ENCODE measurements at regions not wholly inside any gene's neighbourhood (a gene's known extent, or its start where the extent isn't known, plus 50 kb on each side); places are given as distances from the start of the nearest gene placed in this dataset.

DNA sequence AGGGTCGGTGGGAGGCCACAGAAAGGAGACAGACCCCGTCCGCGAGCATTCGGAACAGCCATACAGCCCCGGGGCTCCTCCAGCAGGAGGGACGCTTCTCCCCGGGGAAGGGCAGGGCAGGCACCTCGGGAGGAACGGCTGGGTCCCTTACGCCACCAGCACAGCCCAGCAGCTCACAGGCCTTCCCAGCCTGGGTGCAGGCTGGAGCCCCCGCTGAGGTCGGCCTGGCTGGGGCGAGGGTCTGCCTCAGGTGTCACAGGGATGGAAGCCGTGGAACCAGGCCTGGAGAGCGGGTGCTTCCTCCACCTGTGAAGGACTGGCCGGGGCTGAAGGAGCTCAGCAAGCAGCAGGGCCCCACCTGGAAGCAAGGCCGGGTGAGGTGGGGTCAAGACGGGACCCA, 732.3 kb downstream of the BRD1 start:
- TF ChIP-seq POLR2A (IDR thresholded peaks at IDR 0.05; ENCODE audit: low read depth, low read length): no peak
- TF ChIP-seq, protein P1, sequence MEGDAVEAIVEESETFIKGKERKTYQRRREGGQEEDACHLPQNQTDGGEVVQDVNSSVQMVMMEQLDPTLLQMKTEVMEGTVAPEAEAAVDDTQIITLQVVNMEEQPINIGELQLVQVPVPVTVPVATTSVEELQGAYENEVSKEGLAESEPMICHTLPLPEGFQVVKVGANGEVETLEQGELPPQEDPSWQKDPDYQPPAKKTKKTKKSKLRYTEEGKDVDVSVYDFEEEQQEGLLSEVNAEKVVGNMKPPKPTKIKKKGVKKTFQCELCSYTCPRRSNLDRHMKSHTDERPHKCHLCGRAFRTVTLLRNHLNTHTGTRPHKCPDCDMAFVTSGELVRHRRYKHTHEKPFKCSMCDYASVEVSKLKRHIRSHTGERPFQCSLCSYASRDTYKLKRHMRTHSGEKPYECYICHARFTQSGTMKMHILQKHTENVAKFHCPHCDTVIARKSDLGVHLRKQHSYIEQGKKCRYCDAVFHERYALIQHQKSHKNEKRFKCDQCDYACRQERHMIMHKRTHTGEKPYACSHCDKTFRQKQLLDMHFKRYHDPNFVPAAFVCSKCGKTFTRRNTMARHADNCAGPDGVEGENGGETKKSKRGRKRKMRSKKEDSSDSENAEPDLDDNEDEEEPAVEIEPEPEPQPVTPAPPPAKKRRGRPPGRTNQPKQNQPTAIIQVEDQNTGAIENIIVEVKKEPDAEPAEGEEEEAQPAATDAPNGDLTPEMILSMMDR (conservative IDR thresholded peaks at IDR 0.05; ENCODE audit: low read depth, low read length): no peak
- TF ChIP-seq MAFK (IDR thresholded peaks at IDR 0.05; ENCODE audit: low read depth, low read length): no peak
- TF ChIP-seq BHLHE40 (IDR thresholded peaks at IDR 0.05; ENCODE audit: low read depth, low read length): no peak
- no peak for TF ChIP-seq RFX5 (IDR thresholded peaks at IDR 0.05; ENCODE audit: low read depth, low read length)
- no peak for TF ChIP-seq SMC3 (IDR thresholded peaks at IDR 0.05; ENCODE audit: low read depth, low read length)
- no peak for TF ChIP-seq CEBPB (IDR thresholded peaks at IDR 0.05; ENCODE audit: low read depth, low read length)
- TF ChIP-seq RAD21 (IDR thresholded peaks at IDR 0.05; ENCODE audit: low read length): no peak
- no peak for TF ChIP-seq MAZ (IDR thresholded peaks at IDR 0.05; ENCODE audit: borderline replicate concordance, low read depth, low read length)
- TF ChIP-seq MXI1 (IDR thresholded peaks at IDR 0.05; ENCODE audit: borderline replicate concordance, low read depth, low read length): no peak
- TF ChIP-seq RCOR1 (IDR thresholded peaks at IDR 0.05; ENCODE audit: insufficient replicate concordance, low read length): no peak
- TF ChIP-seq, protein P2, sequence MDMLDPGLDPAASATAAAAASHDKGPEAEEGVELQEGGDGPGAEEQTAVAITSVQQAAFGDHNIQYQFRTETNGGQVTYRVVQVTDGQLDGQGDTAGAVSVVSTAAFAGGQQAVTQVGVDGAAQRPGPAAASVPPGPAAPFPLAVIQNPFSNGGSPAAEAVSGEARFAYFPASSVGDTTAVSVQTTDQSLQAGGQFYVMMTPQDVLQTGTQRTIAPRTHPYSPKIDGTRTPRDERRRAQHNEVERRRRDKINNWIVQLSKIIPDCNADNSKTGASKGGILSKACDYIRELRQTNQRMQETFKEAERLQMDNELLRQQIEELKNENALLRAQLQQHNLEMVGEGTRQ (IDR thresholded peaks at IDR 0.05; ENCODE audit: low read depth, low read length): no peak
- TF ChIP-seq CHD1 (IDR thresholded peaks at IDR 0.05; ENCODE audit: low read depth, low read length): no peak

All from IMR-90 (cell line).